GM23338 (cell line): ENCODE measurements at regions not wholly inside any gene's neighbourhood (a gene's known extent, or its start where the extent isn't known, plus 50 kb on each side); places are given as distances from the start of the nearest gene placed in this dataset.
A peak's percentile ranks its signal among the peaks of the same experiment; 100 is the strongest.

Source experiments
- POLR2AphosphoS5 ChIP-seq: IDR thresholded peaks from 2 replicates; pipeline ENCODE4 v1.6.1; 2016; ENCODE audit warnings: antibody characterized with exemption, low read depth
- TF ChIP-seq, protein P1 (sequence below), 2 experiments: fragments of 200-600 bp in 1 of 2; sonication (generic) in 1 of 2; conservative IDR thresholded peaks; 2 replicates each; pipeline versions ENCODE4 v1.5.1 to v1.6.1; 2016 to 2017; ENCODE audit warnings: antibody characterized with exemption in 2 of 2, low read depth in 2 of 2, mild to moderate bottlenecking in 2 of 2, moderate library complexity in 1 of 2

DNA sequence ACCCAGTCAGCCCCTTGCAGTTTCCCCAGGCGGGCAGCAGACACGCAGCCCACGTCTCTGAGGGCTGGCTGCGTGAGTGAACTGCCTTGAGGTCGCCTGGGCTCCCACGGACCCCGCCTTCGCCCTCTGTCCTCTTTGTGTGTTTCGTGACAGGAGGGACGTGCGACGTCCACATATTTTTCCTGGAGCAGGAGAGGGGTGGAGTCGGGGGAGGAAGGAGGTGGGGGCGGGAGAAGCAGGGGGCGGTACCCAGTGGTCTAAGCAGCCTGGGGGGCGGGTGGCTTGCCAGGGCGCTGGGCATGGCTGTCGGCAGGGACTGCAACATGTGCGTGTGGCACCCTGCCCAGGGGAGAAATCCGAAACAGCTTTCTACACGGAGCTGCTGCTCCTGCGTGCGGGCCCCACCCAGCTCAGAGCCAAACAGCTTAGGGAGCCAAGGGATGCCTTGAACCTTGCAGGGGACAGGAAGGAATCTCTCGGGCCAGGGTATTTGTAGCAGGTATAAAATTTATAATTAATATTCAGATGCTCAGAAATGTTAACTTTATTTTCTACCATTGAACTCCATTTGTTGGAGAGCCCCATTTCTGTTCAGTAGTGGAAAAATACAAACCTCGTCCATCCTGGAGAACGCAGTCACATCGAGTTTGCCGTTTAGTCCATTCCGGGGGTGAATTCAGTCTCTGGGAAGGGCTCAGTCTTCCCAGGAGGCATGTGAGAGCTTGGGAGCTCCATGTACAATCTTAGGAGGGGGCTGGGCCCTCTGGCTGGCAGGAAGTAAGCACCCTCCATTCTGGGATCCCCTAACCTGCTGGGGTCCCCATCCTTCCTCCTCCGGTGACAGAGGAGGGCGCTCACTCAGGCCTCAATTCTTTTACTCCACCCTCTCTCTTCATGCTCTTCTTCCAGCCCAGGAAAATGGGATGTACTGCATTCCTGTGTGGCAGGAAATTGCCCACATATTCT lies 79.1 kb upstream of the MEF2A start:
- TF ChIP-seq, protein P1, sequence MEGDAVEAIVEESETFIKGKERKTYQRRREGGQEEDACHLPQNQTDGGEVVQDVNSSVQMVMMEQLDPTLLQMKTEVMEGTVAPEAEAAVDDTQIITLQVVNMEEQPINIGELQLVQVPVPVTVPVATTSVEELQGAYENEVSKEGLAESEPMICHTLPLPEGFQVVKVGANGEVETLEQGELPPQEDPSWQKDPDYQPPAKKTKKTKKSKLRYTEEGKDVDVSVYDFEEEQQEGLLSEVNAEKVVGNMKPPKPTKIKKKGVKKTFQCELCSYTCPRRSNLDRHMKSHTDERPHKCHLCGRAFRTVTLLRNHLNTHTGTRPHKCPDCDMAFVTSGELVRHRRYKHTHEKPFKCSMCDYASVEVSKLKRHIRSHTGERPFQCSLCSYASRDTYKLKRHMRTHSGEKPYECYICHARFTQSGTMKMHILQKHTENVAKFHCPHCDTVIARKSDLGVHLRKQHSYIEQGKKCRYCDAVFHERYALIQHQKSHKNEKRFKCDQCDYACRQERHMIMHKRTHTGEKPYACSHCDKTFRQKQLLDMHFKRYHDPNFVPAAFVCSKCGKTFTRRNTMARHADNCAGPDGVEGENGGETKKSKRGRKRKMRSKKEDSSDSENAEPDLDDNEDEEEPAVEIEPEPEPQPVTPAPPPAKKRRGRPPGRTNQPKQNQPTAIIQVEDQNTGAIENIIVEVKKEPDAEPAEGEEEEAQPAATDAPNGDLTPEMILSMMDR (conservative IDR thresholded peaks at IDR 0.05; ENCODE audit: low read depth in 2 of 2), result peak in 1 of 2 experiments; percentile 42; a peak in 2 of 4 replicates
- TF ChIP-seq POLR2AphosphoS5, result 0 out of 2 replicates have a peak, but pooled peaks have one; percentile 43
